ENCODE measurements at regions not wholly inside any gene's neighbourhood (a gene's known extent, or its start where the extent isn't known, plus 50 kb on each side); places are given as distances from the start of the nearest gene placed in this dataset.

DNA sequence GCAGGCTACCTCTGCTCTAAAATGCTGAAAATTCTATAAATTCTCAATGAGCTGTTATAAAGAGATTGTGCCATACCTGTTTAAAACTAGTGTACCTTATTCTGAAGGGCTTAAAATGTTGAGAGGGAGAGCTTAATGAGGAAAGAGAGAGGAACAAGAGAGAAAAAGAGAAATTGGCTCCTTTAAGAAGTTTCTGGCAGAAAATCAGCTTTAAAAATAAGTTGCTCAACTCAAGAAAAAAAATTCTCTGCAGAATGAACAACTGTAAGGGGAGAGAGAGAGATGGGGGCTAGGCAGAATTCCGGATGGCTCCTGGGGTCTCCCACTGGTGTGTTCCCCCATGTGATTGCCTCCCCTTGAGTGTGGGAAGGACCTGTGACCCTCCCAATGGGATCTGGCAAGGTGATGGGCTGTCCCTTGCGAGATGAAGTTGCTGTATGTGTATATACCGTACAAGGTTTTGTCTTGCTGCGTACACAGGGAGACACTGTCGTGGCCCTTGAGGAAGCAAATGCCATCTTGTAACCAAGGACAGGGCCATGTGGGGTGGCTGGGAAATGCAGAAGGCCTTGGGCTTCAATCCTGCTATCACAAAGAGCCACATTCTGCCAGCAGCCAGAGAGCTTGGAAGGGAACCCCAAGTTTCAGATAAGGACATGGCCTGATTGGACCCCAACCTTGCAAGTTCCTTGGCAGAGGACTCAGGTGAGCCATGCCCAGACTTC, 64.3 kb upstream of the S1PR3 start:
- no peaks in the 10 kb centered on the region for H3K27me3 ChIP-seq
- TF ChIP-seq POLR2A (IDR thresholded peaks at IDR 0.05; ENCODE audit: low read depth) (no peak), POLR2AphosphoS5 (IDR thresholded peaks at IDR 0.05) (no peak), EP300 (IDR thresholded peaks at IDR 0.05) (no peak)
- TF ChIP-seq, protein P1, sequence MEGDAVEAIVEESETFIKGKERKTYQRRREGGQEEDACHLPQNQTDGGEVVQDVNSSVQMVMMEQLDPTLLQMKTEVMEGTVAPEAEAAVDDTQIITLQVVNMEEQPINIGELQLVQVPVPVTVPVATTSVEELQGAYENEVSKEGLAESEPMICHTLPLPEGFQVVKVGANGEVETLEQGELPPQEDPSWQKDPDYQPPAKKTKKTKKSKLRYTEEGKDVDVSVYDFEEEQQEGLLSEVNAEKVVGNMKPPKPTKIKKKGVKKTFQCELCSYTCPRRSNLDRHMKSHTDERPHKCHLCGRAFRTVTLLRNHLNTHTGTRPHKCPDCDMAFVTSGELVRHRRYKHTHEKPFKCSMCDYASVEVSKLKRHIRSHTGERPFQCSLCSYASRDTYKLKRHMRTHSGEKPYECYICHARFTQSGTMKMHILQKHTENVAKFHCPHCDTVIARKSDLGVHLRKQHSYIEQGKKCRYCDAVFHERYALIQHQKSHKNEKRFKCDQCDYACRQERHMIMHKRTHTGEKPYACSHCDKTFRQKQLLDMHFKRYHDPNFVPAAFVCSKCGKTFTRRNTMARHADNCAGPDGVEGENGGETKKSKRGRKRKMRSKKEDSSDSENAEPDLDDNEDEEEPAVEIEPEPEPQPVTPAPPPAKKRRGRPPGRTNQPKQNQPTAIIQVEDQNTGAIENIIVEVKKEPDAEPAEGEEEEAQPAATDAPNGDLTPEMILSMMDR (IDR thresholded peaks at IDR 0.05): no peak
- H3K4me1 ChIP-seq: peaks cover 0 to 12% (median 11%) of the 10 kb centered on the region in 4 donors
- no peak for DNase-seq (ENCODE audit: extremely low spot score)
- intact Hi-C loops (cut with DNase I): no loop called here
- H3K9me3 ChIP-seq: no peaks in the 10 kb centered on the region
- H3K4me3 ChIP-seq: no peak overlapping the region
- H3K27ac ChIP-seq (replicated peaks in 1 of 4): no peak overlapping the region
- 48% methylated on average over 5 of the region's 5 CpGs for WGBS
- no peaks in the 10 kb centered on the region for H3K36me3 ChIP-seq

DNA sequence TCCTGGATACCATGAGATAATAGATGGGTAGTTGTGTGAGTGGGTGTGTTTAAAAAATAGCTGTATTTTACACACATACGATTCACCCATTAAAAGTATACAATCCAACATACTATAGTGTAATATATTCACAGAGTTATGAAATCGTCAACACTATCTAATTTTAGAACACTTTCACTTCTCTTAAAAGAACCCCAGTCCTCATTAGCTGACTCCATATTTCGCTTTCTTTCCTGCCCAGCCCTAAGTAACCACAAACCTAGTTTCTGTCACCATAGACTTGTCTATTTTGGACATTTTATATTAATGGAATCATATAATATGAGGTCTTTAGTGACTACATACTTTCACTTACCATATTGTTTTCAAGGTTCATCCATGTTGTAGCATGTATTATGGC, 63.8 kb upstream of the S1PR3 start:
- H3K27ac ChIP-seq (replicated peaks in 1 of 4): no peak overlapping the region
- no peaks in the 10 kb centered on the region for H3K27me3 ChIP-seq
- no peaks in the 10 kb centered on the region for H3K9me3 ChIP-seq
- 59% methylated on average over 3 of the region's 3 CpGs for WGBS
- no peak for DNase-seq (ENCODE audit: extremely low spot score)
- H3K4me1 ChIP-seq: peaks cover 0 to 12% (median 11%) of the 10 kb centered on the region in 4 donors
- intact Hi-C loops (cut with DNase I): no loop called here
- TF ChIP-seq POLR2A (IDR thresholded peaks at IDR 0.05; ENCODE audit: low read depth) (no peak), EP300 (IDR thresholded peaks at IDR 0.05) (no peak), POLR2AphosphoS5 (IDR thresholded peaks at IDR 0.05) (no peak)
- TF ChIP-seq, protein P1 (IDR thresholded peaks at IDR 0.05): no peak
- no peak overlapping the region for H3K4me3 ChIP-seq
- no peaks in the 10 kb centered on the region for H3K36me3 ChIP-seq

DNA sequence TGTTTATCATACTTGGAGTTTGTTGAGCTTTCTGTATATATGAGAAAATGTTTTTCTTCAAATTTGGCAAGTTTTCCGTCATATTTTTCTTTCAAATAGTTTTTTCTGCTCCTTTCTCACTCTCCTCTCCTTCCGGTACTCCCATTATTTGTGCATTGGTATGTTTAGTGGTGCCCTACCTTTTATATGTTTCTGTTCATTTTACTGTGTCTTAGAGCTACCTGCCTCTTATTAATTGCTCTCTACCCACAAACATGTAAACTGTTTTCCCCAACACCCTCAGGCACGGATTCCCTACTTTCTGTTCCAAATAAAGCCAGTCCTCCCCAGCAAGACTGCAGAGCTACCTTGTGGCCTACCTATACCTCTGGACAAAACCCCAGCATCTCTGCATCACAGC, 60.6 kb upstream of the S1PR3 start:
- intact Hi-C loops (cut with DNase I): no loop called here
- no peak for TF ChIP-seq POLR2AphosphoS5 (IDR thresholded peaks at IDR 0.05)
- TF ChIP-seq EP300 (IDR thresholded peaks at IDR 0.05): no peak
- TF ChIP-seq POLR2A (IDR thresholded peaks at IDR 0.05; ENCODE audit: low read depth): no peak
- TF ChIP-seq, protein P1 (IDR thresholded peaks at IDR 0.05): no peak
- Histone ChIP-seq H3K4me1 (peaks cover 0 to 22% (median 17%) of the 10 kb centered on the region in 4 donors), H3K27ac (replicated peaks in 1 of 4) (no peak overlapping the region), H3K27me3 (no peaks in the 10 kb centered on the region), H3K4me3 (no peak overlapping the region), H3K36me3 (no peaks in the 10 kb centered on the region), H3K9me3 (no peaks in the 10 kb centered on the region)
- 94% methylated on average over 3 of the region's 3 CpGs for WGBS
- no peak for DNase-seq (ENCODE audit: extremely low spot score)

DNA sequence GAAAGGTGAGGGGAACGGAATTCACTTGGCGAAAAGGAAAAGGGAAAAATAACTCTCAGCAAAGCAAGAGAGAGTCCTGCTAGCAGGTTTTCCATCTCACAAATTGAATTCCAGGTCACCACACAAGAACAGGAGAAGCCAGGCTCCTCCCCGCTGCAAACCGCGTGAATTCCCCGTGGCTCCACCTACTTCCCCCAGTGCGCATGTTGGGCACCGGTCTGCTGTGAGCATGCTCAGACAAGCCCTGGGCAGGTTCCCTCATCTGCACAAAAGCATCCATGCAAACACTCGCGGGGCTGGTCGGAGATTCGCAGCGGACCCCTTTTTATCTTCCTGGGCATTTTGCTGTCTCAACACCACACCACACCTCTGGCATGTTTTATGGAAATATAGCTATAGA, 58.5 kb upstream of the S1PR3 start:
- Histone ChIP-seq H3K4me3 (no peak overlapping the region), H3K36me3 (no peaks in the 10 kb centered on the region), H3K9me3 (no peaks in the 10 kb centered on the region), H3K27ac (replicated peaks in 1 of 4) (no peak overlapping the region), H3K27me3 (no peaks in the 10 kb centered on the region), H3K4me1 (peaks cover 0 to 24% (median 17%) of the 10 kb centered on the region in 4 donors)
- DNase-seq (ENCODE audit: extremely low spot score): peak; percentile 72
- intact Hi-C loops (cut with DNase I): no loop called here
- WGBS: 88% methylated on average over 13 of the region's 13 CpGs
- TF ChIP-seq POLR2A (IDR thresholded peaks at IDR 0.05; ENCODE audit: low read depth) (no peak), EP300 (IDR thresholded peaks at IDR 0.05) (no peak), POLR2AphosphoS5 (IDR thresholded peaks at IDR 0.05) (no peak)
- TF ChIP-seq, protein P1 (IDR thresholded peaks at IDR 0.05): no peak
